NCI-H2171 treated with DMSO at 0.1 percent for 48 hours (cell line): ENCODE measurements at regions not wholly inside any gene's neighbourhood (a gene's known extent, or its start where the extent isn't known, plus 50 kb on each side); places are given as distances from the start of the nearest gene placed in this dataset.

ENCODE experiments used
- DNase-seq: peaks from one replicate; lab custom pipeline; 2025; lab: John Stamatoyannopoulos, UW

DNA sequence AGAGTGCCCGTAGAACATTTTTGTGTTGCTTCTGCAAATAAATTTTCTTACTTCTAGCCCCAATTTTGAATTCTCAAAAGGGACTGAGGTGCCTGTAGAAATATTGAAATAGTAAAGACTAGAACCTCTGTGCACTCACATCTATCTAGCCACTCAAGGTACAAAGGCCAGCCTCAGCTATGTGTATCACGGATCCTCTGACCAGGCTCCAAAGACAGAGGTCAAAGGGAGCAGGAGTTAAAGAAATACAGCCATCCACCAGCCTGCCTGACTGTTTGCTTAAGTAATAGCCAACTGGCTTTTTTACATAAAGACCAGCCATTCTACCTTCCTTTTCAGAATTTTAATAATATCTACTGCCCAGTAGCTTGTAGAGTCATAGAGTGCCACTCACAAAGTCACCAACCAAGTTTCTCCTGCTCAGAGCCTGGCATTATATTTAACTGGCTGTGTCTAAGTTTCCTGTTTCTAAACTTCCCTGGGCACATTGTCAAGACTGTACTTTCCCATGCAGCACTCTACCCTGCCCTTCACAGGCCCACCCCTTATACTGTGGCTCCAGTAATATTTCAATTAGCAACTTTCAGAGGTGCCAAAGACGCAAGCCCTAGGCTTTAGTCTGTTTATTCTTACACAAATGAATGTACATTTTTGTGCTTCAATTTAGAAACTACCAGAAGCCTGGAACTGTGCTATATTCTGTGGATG, 338.3 kb upstream of the NT5C1B start:
- no peak for DNase-seq

DNA sequence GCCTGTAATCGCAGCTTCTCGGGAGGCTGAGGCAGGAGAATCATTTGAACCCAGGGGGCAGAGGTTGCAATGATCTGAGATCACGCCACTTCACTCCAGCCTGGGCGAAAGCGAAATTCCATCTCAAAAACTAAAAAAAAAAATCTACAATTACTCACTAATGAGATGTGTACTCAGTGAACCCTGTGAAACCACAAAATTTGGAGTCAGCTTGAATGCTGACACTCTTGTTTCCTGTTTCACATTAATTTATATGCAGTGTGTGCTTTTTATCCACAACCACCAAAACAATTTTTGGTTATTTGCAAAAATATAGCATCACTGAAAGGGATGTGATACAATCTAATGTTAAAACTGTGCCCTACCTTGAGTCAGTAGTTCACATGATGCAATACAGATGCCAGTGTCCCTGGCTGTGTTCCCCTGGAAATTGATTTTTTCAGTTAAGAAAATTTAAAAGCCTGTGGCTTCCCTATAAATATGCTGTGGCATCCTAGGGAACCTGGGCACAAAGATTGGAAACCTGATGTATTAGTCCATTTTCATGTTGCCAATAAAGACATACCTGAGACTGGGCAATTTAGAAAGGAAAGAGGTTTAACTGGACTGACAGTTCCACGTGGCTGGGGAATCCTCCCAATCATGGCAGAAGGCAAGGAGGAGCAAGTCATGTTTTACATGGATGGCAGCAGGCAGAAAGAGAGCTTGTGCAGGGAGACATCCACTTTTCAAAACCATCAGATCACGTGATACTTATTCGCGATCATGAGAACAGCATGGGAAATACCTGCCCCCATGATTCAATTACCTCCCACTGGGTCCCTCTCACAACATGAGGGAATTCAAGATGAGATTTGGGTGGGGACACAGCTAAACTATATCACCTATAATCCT, 337.5 kb upstream of the NT5C1B start:
- no peak for DNase-seq

DNA sequence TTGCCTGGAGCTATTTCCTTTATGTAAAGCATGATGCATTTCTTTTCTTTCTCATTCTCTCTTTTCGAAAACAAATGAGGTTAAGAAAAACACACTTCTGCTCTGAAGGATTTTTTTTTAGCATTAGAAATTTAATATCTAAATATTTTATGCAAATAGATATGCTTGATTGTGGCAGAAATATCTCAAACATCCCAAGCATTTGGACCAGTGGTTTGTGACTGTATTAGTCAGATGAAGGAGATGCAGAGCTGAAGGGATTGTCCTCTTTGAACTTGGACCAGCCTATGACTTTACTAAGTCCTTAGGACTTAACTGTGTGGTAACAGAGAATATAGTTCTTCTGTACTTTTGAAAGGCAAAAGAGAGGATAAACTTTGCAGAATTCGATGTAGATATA, 335.9 kb upstream of the NT5C1B start:
- no peak for DNase-seq

DNA sequence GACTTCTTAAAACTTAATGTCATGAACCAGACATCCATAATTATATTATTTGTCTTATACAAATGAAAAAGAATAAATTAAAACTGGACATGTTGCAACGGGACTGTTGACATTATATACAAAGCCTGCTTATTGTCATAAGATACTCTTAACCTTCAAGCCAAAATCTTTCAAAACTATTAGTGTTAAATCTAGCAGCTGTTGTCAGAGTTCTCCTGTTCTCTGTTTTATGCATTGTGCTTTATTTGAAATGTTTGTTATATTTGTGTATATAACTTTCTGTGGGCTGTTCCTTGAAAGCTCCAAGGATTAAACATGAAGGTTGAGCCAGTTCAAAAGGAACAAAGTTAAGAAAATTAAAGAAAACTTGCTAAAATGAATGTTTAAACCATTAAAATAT, 335.5 kb upstream of the NT5C1B start:
- DNase-seq: no peak

DNA sequence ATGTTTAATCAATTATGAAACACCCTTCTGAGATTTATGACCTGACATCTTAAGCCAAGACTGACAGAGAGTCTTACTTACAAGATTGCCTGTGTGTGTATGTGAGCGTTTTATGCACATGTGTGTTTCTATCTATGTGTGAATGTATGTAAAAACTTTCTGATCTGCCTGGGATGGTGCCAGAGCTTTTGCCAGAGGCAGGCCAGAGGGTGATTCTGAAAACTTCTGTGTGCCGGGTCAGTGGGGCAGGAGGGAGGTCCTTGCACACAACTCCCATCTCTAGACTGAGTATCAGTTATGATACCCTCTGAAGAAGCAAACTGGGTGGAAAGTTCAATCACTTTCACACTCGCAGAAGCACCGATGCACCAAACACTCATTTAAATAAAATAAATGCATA, 335.0 kb upstream of the NT5C1B start:
- DNase-seq: no peak

DNA sequence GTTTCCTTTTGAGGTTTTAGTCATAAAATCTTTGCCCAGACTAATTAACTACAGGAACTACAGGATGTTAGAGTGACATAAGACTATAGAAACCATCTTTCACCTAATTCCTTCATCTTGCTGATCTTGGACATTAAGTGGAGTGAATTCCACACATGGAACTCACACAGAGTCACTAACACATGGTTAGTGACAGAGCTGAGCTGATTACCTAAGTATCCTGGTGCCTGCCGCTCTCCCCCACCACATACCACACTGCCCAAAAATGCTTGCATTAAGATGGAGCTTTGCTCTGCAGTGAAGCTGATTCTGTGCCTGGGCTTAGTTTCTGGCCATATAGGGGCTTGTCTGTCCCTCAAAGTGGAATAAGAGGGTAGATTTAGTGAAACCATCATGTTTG, 332.9 kb upstream of the NT5C1B start:
- DNase-seq: no peak

DNA sequence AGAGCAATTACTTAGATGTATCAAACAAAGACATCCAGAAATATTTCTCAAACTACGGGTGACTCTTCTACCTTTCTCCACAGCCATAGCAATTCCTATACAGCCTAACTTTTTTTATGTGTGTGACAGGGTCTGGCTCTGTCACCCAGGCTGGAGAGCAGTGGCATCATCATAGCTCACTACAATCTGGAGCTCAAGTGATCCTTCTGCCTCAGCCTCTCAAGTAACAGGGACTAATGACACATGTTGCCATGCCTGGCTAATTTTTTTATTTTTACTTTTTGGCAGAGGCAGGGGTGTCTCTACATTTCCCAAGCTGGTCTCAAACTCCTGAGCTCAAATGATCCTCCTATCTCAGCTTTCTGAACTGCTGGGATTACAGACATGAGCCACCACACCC, 328.9 kb upstream of the NT5C1B start:
- DNase-seq: peak; percentile 41

DNA sequence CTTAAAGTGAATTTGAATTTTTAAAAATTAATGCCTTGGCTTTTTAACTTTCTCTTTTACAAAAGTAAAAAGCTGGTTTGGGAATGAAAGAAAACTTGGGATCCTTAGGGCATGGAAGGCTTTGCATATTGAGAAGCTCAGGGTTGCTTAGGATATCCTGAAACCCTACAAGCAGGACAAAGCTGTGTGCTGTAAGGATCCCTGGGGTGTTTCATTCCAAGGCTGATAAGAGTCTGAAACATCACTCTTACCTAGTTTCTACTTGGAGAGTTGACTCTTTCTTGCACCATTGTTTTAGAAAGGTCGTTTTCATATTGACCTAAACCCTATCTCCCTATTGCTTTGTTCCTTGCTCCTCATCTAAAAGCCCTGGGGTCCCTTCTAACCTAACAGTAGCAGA, 325.9 kb upstream of the NT5C1B start:
- DNase-seq: no peak

DNA sequence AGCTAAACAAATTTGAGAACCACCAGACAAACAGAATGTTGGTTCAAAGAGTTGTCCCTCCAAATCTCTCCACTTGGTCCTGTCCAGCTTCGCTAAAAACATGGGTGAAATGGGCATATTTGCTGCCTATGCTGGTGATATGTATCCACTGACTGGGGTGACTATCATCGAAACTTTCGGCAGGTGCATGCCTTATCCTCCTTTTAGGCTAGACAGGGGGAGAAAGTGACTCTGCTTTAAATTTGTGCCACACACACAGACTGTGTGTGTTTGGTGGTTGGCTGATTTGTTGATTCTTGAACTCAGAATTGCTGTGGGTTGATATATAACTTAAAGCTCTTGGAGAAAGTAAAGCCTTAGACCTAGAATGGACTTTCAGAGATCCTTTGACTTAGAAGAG, 324.1 kb upstream of the NT5C1B start:
- no peak for DNase-seq

DNA sequence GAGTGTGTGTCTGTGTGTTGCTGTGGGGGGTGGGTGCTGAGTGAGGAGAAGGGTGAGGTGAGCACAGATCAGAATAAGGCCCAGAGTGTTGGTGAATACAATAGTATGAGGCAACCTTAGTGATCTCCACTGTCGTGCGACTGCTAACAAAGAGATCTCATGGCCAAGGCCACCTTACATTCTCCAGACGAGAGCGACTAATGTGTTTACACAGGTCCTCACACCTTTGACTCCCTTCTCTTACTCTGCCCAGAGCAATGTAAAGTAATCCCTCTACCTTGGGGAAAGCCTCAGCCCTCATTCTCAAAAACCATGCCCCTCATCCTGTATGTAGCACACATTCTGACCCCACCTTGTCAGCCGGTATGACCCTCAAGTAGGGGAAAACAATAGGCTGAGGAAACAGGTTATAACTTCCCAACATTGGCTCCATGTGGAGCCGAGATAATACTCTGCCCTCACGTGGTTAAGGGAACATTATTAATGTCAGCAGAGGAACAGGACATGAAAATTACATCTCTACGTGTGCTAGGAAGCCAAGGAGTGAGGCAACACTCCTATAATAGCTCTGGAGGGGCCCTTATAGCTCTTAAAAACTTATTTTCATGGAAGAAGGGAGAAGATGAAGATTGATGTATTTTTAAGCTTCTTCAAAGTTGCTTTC, 323.0 kb upstream of the NT5C1B start:
- no peak for DNase-seq

DNA sequence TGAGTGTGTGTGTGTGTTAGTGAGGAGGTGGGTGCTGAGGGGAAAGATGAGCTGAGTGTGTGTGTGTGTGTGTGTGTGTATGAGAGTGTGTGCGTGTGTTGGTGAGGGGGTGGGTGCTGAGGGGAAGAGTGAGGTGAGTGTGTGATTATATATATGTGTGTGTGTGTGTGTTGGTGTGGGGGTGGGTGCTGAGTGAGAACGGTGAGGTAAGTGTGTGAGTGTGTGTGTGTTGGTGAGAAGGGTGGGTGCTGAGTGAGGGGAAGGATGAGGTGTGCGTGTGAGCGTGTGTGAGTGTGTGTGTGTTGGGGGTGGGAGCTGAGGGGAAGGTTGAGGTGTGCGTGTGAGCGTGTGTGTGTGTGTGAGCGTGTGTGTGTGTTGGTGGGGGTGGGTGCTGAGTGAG, 322.0 kb upstream of the NT5C1B start:
- DNase-seq: no peak

DNA sequence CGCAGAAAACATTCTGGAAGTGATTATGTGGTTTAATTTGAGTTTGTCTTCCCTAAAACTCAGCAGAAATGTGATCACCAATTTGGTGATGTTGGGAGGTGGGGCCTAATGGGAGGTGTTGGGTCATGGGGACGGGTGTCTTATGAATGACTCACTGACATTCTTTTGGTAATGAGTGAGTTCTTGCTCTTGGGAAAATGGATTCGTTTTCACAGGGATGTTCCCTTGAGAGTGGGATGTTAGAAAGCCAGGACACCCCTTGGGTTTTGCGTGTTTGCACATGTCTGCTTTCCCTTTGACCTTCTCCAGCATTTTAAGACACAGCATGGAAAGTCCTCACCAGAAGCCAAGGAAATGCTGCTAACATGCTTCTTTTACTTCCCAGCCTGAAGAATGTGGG, 321.5 kb upstream of the NT5C1B start:
- DNase-seq: no peak

DNA sequence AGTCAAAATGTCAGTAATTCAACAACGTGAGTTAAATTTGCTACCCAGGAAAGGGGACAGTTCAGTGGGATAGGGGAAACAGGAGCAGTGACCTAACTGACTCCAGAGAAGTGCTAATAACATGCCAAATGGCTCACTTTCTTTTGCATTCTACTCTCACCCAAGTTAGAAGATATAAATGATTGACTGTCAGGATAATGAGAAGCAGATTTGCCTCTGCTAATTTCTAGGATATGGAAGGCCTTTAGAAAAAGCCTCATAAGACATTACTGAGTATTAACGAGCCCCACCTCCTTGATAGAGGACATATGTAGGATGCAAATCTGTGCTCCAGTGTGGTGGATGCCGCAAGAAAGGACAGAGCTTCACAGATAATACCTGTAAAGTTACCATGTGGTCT, 318.6 kb upstream of the NT5C1B start:
- DNase-seq: no peak

DNA sequence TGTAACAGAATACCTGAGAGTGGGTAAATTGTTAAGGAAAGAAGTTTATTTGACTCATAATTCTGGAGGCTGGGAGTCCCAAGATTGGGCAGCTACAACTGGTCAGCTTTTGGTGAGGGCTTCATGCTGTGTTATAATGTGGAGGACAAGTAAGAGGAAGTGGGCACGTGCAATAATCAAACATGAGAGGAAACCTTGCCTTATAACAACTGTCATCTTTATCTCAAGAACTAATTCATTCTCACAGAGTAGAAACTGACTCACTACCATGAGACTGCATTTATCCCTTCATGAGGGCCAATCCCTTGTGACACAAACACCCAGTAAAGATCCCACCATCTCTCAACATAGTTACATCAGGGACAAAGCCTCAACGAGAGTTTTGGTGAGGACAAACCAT, 318.1 kb upstream of the NT5C1B start:
- no peak for DNase-seq

DNA sequence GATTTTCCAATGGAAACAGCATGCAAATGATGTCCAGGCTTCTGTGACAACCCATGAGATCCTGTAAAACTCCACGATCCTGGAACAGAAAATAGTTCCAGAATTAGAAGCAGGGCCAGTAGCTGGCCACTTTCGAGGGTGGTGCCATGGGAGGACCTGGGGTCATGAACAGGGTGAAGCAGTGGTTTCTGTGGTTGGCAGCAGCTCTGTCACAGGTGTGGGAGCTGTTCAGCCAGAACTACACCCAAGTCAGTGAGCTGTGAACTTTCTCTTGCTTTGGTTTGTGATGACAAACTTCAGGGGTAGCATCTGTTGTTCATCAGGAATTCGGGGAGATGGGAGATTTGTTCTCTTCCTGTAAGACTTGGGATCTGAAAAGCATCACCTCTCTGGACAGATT, 314.4 kb upstream of the NT5C1B start:
- DNase-seq: no peak

DNA sequence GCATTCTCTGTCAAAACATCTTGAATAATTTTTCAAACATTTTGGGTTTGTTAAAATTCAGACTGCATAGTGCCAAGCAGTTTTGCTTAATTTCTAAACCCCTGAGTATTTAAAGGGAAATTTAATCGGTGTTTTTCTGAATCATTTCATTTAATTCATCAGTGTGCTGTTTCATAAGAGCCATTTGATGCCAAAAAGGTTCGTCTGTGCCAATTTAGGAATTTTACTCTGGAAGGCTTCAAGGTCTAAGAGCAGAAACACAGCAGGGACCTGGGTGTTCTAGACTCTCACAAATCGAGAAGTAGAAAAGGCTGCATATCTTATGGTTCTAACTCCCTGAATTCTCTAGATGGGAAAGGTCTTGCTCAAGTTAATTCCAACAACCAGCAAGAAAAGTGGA, 311.9 kb upstream of the NT5C1B start:
- no peak for DNase-seq

DNA sequence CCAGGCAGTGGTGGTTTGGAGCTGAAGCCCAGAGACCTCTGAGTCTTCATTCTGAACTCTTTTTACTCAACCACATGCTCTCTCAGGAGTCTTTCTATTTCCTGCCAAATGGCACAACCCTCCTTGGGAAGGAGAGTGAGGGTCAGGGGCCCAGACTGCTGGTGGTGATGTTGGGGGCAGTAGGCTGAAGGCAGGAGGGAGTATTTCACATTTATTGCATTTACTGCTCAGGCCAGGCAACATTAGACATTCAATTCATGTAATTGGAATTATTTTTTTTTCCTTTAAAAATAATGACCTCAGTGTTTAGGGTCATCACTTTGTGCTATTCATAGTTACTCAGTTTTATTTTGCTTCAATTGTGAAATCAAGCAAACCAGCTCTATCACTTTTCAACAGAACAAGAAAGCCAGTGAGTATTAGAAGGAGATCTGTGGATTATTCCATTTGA, 311.3 kb upstream of the NT5C1B start:
- no peak for DNase-seq

DNA sequence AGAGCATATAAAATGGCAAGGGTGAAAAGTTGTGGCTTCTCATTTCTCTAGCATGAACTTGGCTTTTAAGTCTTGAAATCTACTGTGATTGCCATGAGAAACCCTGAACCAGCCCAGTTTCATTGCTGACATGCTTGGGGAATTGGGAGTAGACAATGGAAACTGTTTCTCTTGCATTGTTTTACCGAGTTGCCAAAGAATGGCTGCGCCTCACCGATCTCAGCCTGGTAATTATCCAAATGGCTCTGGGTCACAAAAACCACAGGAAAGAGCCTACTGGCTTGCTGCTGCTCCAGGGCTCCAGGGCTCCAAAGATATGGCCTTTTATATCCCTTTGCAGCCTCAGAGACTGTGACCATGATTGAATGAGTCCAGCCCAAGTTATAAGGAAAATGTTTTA, 310.4 kb upstream of the NT5C1B start:
- no peak for DNase-seq

DNA sequence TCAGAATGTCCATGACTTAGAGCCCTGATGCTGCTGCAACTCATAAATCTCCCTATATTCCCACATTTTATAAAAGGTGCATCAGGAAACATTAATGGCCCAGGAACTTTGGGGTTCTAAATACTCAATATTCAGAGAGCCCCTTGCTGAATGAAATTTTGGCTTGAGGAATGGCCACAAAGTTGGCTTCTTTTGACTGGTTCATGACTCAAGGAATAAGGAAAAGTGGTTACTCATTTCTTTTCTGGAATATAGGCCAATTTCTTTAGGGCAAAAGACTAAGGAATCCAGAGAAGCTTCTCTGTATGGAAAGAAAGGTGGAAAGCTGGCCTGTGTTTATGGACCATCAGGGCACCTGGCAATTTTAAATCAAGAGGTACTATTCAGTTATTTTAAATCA, 308.9 kb upstream of the NT5C1B start:
- no peak for DNase-seq

DNA sequence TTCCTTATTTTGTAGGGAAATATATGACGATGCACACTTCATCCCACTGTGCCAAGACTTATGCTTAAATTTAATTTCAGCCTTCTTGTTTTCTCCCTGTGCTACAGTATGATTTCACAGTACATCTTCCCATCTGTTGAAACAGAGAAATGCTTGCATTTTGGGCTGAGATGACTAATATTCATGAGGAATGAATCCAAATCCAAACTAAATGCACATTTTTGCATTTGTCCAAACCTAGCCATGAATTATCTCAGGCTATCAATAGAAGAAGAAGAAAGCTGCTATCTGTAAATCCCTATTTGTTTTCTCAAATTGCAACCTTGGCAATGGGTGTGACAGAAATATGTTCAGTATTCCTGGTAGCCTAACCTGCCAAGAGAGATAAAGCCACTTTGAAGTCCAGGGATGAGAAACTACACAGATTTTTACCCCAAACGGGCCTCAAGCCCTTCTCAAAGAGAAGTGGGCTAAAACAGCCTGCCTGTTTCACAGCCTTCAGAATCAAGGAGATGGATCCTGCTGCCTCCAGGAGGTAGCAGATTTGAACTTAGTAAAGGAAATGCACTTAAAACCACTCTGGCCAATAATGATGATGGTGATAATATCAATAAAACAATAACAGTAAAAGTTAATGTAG, 306.9 kb upstream of the NT5C1B start:
- no peak for DNase-seq

DNA sequence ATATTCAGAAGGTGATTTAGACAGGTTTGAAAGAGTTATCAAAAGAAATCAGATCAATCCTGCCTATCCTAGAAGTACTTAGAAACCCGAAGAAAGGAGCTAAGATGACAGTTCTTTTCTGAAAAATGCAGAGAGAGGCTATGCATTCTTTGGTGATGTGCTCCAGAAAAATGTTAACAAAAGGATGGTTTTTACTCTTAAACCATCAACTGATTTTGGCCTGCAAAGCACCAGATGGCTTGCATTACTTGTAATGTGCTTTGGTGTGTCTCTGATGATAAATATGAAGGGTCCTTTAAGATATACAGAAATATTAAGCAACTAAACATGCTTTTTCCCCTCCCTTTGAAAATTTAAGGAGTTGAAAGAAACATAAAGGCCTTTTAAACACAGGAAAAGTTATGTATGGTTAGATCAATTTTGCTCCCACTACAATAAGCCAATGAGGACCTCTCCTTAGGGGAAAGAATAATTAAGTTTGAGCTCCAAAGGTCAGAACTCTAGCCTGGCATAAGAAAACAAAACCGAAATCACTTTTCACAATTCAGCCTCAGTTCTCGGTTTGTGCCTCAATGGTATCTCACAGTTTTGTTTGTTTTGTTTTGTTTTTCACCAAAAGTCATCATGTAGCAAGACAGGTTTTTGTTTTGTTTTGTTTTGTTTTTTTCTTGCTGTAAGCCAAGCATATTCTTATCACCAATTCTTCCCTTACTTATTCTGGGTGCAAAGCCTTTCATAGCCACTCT, 302.4 kb upstream of the NT5C1B start:
- DNase-seq: no peak
